Pancreas (tissue), 10 donors: ENCODE measurements at regions not wholly inside any gene's neighbourhood (a gene's known extent, or its start where the extent isn't known, plus 50 kb on each side); places are given as distances from the start of the nearest gene placed in this dataset.

ENCODE experiments used
- ATAC-seq, 4 donors: fragments of 200-7000 bp; cut with Tn5 transposase; one replicate each; pipeline versions ENCODE4 v1.8.0 to v1.9.1; 2020; ENCODE audit warnings: mild to moderate bottlenecking in 4 of 4, moderate library complexity in 4 of 4
- DNase-seq, 6 donors: peaks; one replicate each; pipeline ENCODE4 v3.0.0-alpha.2; 2020
- FAIRE-seq: peaks from 2 replicates; lab custom pipeline; 2012; peaks lifted over from hg19 to GRCh38; lab: Jason Lieb, UNC
- H3K27ac ChIP-seq, 4 donors: fragments of 200-600 bp; sonication (generic); 1 replicate in 3 of 4; 2 replicates in 1 of 4; pipeline versions ENCODE4 v1.5.0 to v1.8.0; 2020
- H3K27me3 ChIP-seq, 4 donors: fragments of 200-600 bp; one replicate each; pipeline ENCODE4 v1.8.0; 2021
- H3K36me3 ChIP-seq, 3 donors: fragments of 200-600 bp; sonication (generic) in 1 of 3; one replicate each; pipeline versions ENCODE4 v1.5.0 to v1.8.0; 2020 to 2021
- H3K4me1 ChIP-seq, 3 donors: fragments of 200-600 bp; one replicate each; pipeline ENCODE4 v1.8.0; 2021
- H3K4me3 ChIP-seq, 4 donors: fragments of 200-600 bp; sonication (generic) in 2 of 4; one replicate each; pipeline versions ENCODE4 v1.5.0 to v1.8.0; 2020 to 2021
- H3K9me3 ChIP-seq, 4 donors: fragments of 200-600 bp; one replicate each; pipeline ENCODE4 v1.8.0; 2021
- CTCF ChIP-seq, 4 donors: fragments of 200-600 bp; sonication (generic) in 3 of 4; IDR thresholded peaks; one replicate each; pipeline versions ENCODE4 v1.5.0 to v1.8.0; 2021; ENCODE audit warnings: antibody characterized with exemption in 4 of 4
- WGBS, 2 donors: extraction: QIAGEN DNeasy Blood & Tissue Kit; methylation state at CpG; one replicate each; pipeline ENCODE4 v1.1.7; 2013; 5-methylcytosine and 5-hydroxymethylcytosine counted together
- intact Hi-C, 3 donors: fragments of 100-400 bp; cut with DNase I; formaldehyde crosslinking; loops; one replicate each; pipeline versions ENCODE4 v1.11.1 to v1.14.2; 2022
- donor health status: healthy with polysubstance abuse.
- donor health status: DM: no; HTN: no; CAD: no; lungs with moderate emphysema.
- donor health status: DM: no; HTN: no; CAD: no.
- donor health status: control.
- donor health status: control.
- donor health status: Bipolar disorder and iron deficiency.
- donor health status: DM: yes; HTN: yes; CAD: no.
- donor health status: DM: no; HTN: no; CAD: no.
- donor health status: DM: no; HTN: no; CAD: no.
- donor health status: DM: yes; HTN: yes; CAD: no.

- Histone ChIP-seq H3K27me3 (no peaks in the 10 kb centered on the region), H3K36me3 (no peaks in the 10 kb centered on the region), H3K4me1 (no peaks in the 10 kb centered on the region), H3K4me3 (no peak overlapping the region), H3K9me3 (no peaks in the 10 kb centered on the region), H3K27ac (no peak overlapping the region)
- no peak for DNase-seq
- no peak for TF ChIP-seq CTCF (IDR thresholded peaks at IDR 0.05)
- 59 to 64% methylated on average over 3 of the region's 3 CpGs for WGBS, 2 donors
- intact Hi-C loops, result no loop called here
- FAIRE-seq, result no peak
- no peak for ATAC-seq
Measured at GRCh38 chr5:145178641-145179523, 656.3 kb downstream of the PRELID2 start.

GRCh38 chr5:145176041-145176440 is 659.1 kb downstream of the PRELID2 start:
- no peak for TF ChIP-seq CTCF (IDR thresholded peaks at IDR 0.05)
- ATAC-seq, result no peak
- 80 to 84% methylated on average over 3 of the region's 3 CpGs for WGBS, 2 donors
- no peaks in the 10 kb centered on the region for H3K36me3 ChIP-seq
- H3K9me3 ChIP-seq, result no peaks in the 10 kb centered on the region
- no peak overlapping the region for H3K27ac ChIP-seq
- no peak overlapping the region for H3K4me3 ChIP-seq
- no peak for DNase-seq
- H3K27me3 ChIP-seq, result no peaks in the 10 kb centered on the region
- intact Hi-C loops, result no loop called here
- no peak for FAIRE-seq
- H3K4me1 ChIP-seq, result no peaks in the 10 kb centered on the region

- ATAC-seq, result no peak
- no peak for DNase-seq
- Histone ChIP-seq H3K27me3 (no peaks in the 10 kb centered on the region), H3K4me1 (no peaks in the 10 kb centered on the region), H3K27ac (no peak overlapping the region), H3K9me3 (no peaks in the 10 kb centered on the region), H3K4me3 (no peak overlapping the region), H3K36me3 (no peaks in the 10 kb centered on the region)
- FAIRE-seq, result no peak
- intact Hi-C loops, result no loop called here
- TF ChIP-seq CTCF (IDR thresholded peaks at IDR 0.05), result no peak
- 82 to 85% methylated on average over 5 of the region's 5 CpGs for WGBS, 2 donors
Measured at GRCh38 chr5:145166110-145166509, 669.0 kb downstream of the PRELID2 start.

- H3K4me1 ChIP-seq, result peaks cover 0 to 2% (median 0%) of the 10 kb centered on the region in 3 donors
- H3K4me3 ChIP-seq, result no peak overlapping the region
- H3K9me3 ChIP-seq, result no peaks in the 10 kb centered on the region
- no peak for DNase-seq
- no peaks in the 10 kb centered on the region for H3K36me3 ChIP-seq
- 61 to 66% methylated on average over 3 of the region's 3 CpGs for WGBS, 2 donors
- FAIRE-seq, result no peak
- ATAC-seq, result no peak
- no peaks in the 10 kb centered on the region for H3K27me3 ChIP-seq
- intact Hi-C loops, result no loop called here
- TF ChIP-seq CTCF (IDR thresholded peaks at IDR 0.05), result no peak
- H3K27ac ChIP-seq, result no peak overlapping the region
Measured at GRCh38 chr5:145163876-145164275, 671.3 kb downstream of the PRELID2 start.

- DNase-seq, result no peak
- H3K27ac ChIP-seq, result no peak overlapping the region
Measured at GRCh38 chr5:145162626-145163025, 672.5 kb downstream of the PRELID2 start.

More at GRCh38 chr5:145162626-145163025, 672.5 kb downstream of the PRELID2 start:
- intact Hi-C loops, result no loop called here
- no peak for ATAC-seq
- peaks cover 0 to 2% (median 0%) of the 10 kb centered on the region in 3 donors for H3K4me1 ChIP-seq
- no peaks in the 10 kb centered on the region for H3K27me3 ChIP-seq
- no peak for FAIRE-seq
- H3K9me3 ChIP-seq, result no peaks in the 10 kb centered on the region
- no peak overlapping the region for H3K4me3 ChIP-seq
- no peak for TF ChIP-seq CTCF (IDR thresholded peaks at IDR 0.05)
- no peaks in the 10 kb centered on the region for H3K36me3 ChIP-seq
